HEK293T (cell line): ENCODE measurements at regions not wholly inside any gene's neighbourhood (a gene's known extent, or its start where the extent isn't known, plus 50 kb on each side); places are given as distances from the start of the nearest gene placed in this dataset.

Experiments
- CTCF ChIA-PET: fragments of 350-600 bp; formaldehyde crosslinking; extraction: SDS; loops from one replicate; lab custom pipeline; 2021; ENCODE audit warnings: antibody characterized with exemption, inconsistent platforms; lab: Yijun Ruan, JAX
- POLR2A ChIA-PET: fragments of 350-600 bp; formaldehyde crosslinking; extraction: SDS; loops from one replicate; lab custom pipeline; 2020; ENCODE audit warnings: antibody characterized with exemption, inconsistent platforms; lab: Yijun Ruan, JAX
- DNase-seq: peaks from one replicate; pipeline ENCODE4 v3.0.0; 2012; ENCODE audit warnings: mixed read lengths; ENCODE audit errors: extremely low spot score
- ARNT ChIP-seq: fragments of 450-650 bp; IDR thresholded peaks from 2 replicates; pipeline ENCODE4 v1.6.1; 2017; ENCODE audit warnings: mild to moderate bottlenecking
- BHLHE40 ChIP-seq: fragments of 450-650 bp; IDR thresholded peaks from 2 replicates; pipeline ENCODE4 v1.6.1; 2016; ENCODE audit warnings: mild to moderate bottlenecking, moderate library complexity, borderline replicate concordance
- CTBP1 ChIP-seq: fragments of 450-650 bp; IDR thresholded peaks from 2 replicates; pipeline ENCODE4 v1.6.1; 2016; ENCODE audit warnings: borderline replicate concordance
- ELF4 ChIP-seq: fragments of 450-650 bp; IDR thresholded peaks from 2 replicates; pipeline ENCODE4 v1.6.1; 2017; ENCODE audit warnings: antibody characterized with exemption
- FOXA1 ChIP-seq: fragments of 450-650 bp; IDR thresholded peaks from 2 replicates; pipeline ENCODE4 v1.6.1; 2016; ENCODE audit warnings: mild to moderate bottlenecking
- FOXK2 ChIP-seq: fragments of 450-650 bp; IDR thresholded peaks from 2 replicates; pipeline ENCODE4 v1.6.1; 2016; ENCODE audit warnings: mild to moderate bottlenecking
- FOXM1 ChIP-seq: fragments of 450-650 bp; IDR thresholded peaks from 2 replicates; pipeline ENCODE4 v1.6.1; 2017; ENCODE audit warnings: mild to moderate bottlenecking, borderline replicate concordance
- HDGF ChIP-seq: fragments of 450-650 bp; IDR thresholded peaks from 2 replicates; pipeline ENCODE4 v1.6.1; 2017; ENCODE audit warnings: antibody characterized with exemption, borderline replicate concordance
- L3MBTL2 ChIP-seq: fragments of 450-650 bp; conservative IDR thresholded peaks from 2 replicates; pipeline ENCODE4 v1.6.1; 2016; ENCODE audit warnings: mild to moderate bottlenecking
- LEF1 ChIP-seq: fragments of 450-650 bp; IDR thresholded peaks from 2 replicates; pipeline ENCODE4 v1.6.1; 2017; ENCODE audit warnings: mild to moderate bottlenecking, borderline replicate concordance
- NFRKB ChIP-seq: fragments of 450-650 bp; IDR thresholded peaks from 2 replicates; pipeline ENCODE4 v1.6.1; 2016; ENCODE audit warnings: mild to moderate bottlenecking, moderate library complexity
- PKNOX1 ChIP-seq: fragments of 450-650 bp; IDR thresholded peaks from 2 replicates; pipeline ENCODE4 v1.6.1; 2016
- SP1 ChIP-seq: fragments of 450-650 bp; IDR thresholded peaks from 2 replicates; pipeline ENCODE4 v1.6.1; 2017
- SUZ12 ChIP-seq: fragments of 450-650 bp; IDR thresholded peaks from 2 replicates; pipeline ENCODE4 v1.6.1; 2016; ENCODE audit warnings: mild to moderate bottlenecking
- TARDBP ChIP-seq: fragments of 450-650 bp; IDR thresholded peaks from 2 replicates; pipeline ENCODE4 v1.6.1; 2016
- ZNF384 ChIP-seq: fragments of 450-650 bp; IDR thresholded peaks from 2 replicates; pipeline ENCODE4 v1.6.1; 2016

GRCh38 chr2:216799873-216800431, 59.9 kb downstream of the TNP1 start:
- TF ChIP-seq TARDBP: no peak
- TF ChIP-seq HDGF: no peak
- no peak for TF ChIP-seq L3MBTL2
- no peak for TF ChIP-seq FOXM1
- TF ChIP-seq CTBP1: no peak
- no peak for TF ChIP-seq FOXA1
- TF ChIP-seq ELF4: no peak
- TF ChIP-seq BHLHE40: no peak
- no peak for TF ChIP-seq ARNT
- ChIA-PET POLR2A (no interaction called here), CTCF (no interaction called here)
- DNase-seq: no peak

GRCh38 chr2:216796115-216796840, 63.6 kb downstream of the TNP1 start:
- TF ChIP-seq ELF4: no peak
- no peak for TF ChIP-seq SUZ12
- TF ChIP-seq LEF1: no peak
- TF ChIP-seq CTBP1: no peak
- TF ChIP-seq PKNOX1: no peak
- no peak for TF ChIP-seq FOXA1
- no peak for DNase-seq
- CTCF ChIA-PET: no interaction called here
- POLR2A ChIA-PET: no interaction called here

- ChIA-PET POLR2A (no interaction called here), CTCF (interaction anchor here (1.1 kb wide), 1 partner anchor 13 kb away, joined by 3 read pairs; no protein-coding TSS in a partner anchor)
- TF ChIP-seq SP1 (no peak), FOXK2 (no peak), TARDBP (no peak), PKNOX1 (no peak), LEF1 (no peak), FOXA1 (no peak), HDGF (no peak), SUZ12 (no peak), L3MBTL2 (no peak), BHLHE40 (no peak), NFRKB (no peak), ARNT (no peak), ELF4 (no peak), FOXM1 (no peak), ZNF384 (no peak)
- no peak for DNase-seq
These were observed 66.5 kb downstream of the TNP1 start for GRCh38 chr2:216793386-216793785.

GRCh38 chr2:216792222-216793021, 67.4 kb downstream of the TNP1 start:
- no peak for TF ChIP-seq ELF4
- TF ChIP-seq L3MBTL2: no peak
- TF ChIP-seq LEF1: no peak
- TF ChIP-seq BHLHE40: no peak
- no peak for TF ChIP-seq SP1
- TF ChIP-seq SUZ12: no peak
- TF ChIP-seq FOXA1: no peak
- TF ChIP-seq ARNT: no peak
- no peak for TF ChIP-seq CTBP1
- TF ChIP-seq PKNOX1: no peak
- TF ChIP-seq TARDBP: no peak
- TF ChIP-seq NFRKB: no peak
- no peak for TF ChIP-seq FOXM1
- TF ChIP-seq HDGF: no peak
- no peak for TF ChIP-seq FOXK2
- TF ChIP-seq ZNF384: no peak
- ChIA-PET CTCF (interaction anchor here (1.1 kb wide), 1 partner anchor 14 kb away, joined by 3 read pairs; no protein-coding TSS in a partner anchor), POLR2A (no interaction called here)
- DNase-seq: no peak

GRCh38 chr2:216791303-216791702, 68.6 kb downstream of the TNP1 start:
- ChIA-PET POLR2A (no interaction called here), CTCF (no interaction called here)
- DNase-seq: no peak
- TF ChIP-seq SUZ12: no peak
- TF ChIP-seq SP1: no peak
- no peak for TF ChIP-seq ELF4
- TF ChIP-seq HDGF: no peak
- no peak for TF ChIP-seq FOXK2
- no peak for TF ChIP-seq ZNF384

- CTCF ChIA-PET: interaction anchor here (1.2 kb wide), 1 partner anchor 15 kb away, joined by 3 read pairs; no protein-coding TSS in a partner anchor
- POLR2A ChIA-PET: no interaction called here
- DNase-seq: no peak
- TF ChIP-seq SUZ12 (no peak), ELF4 (no peak), BHLHE40 (no peak), FOXK2 (no peak), ARNT (no peak)
These were observed 70.8 kb downstream of the TNP1 start for GRCh38 chr2:216789081-216789480.
